ENCODE measurements at regions not wholly inside any gene's neighbourhood (a gene's known extent, or its start where the extent isn't known, plus 50 kb on each side); places are given as distances from the start of the nearest gene placed in this dataset.

DNA sequence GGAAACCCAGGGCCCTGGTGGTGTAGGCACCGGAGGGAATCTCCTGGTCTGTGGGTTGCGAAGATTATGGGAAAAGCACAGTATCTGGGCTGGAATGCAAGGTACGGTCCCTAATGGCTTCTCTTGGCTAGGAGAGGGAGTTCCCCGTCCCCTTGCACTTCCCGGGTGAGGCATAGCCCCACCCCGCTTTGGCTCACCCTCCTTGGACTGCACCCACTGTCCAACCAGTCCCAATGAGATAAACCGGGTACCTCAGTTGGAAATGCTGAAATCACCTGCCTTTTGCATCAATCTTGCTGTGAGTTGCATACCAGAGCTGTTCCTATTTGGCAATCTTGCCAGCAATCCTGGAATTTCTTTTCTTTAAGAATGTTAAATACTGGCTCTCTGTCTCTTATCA, 1429.1 kb downstream of the MAT2B start:
- no peak for DNase-seq

DNA sequence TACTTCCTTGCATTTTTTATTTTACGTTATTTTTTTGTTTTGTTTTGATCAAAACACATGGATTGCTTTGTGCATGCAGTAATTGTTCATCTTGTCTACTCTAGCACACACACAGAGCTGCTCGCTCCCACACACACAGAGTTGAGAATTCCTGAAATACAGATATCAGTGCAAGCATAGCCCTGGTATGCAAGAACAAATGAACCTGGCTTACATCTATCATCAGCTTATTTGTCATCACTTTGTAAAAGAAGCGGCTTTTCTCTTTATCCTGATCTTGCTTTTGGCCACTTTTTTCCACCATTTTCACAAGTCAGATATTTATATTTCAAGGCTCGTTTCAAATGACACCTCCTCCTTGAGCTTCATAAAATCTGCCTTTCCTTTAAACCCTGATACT, 1435.7 kb downstream of the MAT2B start:
- DNase-seq = no peak

DNA sequence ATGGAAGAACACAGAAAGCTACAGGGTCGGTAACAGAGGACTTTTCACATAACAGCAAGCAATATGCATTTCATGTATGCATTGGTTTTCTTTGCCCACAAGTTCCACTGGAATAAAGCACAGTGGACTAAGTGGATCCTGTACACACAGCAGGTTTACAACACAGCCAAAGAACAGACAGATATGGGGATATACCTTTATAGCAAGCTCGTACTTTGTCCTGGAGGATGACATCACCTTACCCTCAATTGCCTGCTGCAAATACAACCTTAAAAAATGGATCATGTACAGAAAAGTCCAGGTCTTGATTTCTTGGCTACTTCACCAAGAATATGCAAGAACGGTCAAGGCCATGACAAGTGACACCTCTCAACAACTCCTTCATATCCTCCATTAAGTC, 1445.5 kb downstream of the MAT2B start:
- no peak for DNase-seq

DNA sequence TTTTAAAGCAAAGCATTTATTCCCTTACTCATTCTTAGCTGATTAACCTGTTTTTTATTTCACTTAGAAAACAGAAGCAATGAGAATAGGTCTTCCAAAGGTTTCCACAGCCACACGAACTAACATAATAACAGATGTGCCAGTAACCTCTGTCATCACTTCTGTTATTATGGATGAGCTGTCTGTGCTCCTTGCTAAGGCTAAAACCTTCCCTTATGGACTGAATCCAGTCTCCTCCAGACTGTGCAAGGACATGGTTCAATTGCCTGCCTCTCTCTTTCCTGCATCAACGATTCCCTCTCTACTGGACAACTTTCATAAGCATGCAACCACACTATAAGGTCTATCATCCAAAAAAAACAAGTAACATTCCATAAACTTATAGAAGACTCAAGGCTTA, 1446.2 kb downstream of the MAT2B start:
- no peak for DNase-seq

DNA sequence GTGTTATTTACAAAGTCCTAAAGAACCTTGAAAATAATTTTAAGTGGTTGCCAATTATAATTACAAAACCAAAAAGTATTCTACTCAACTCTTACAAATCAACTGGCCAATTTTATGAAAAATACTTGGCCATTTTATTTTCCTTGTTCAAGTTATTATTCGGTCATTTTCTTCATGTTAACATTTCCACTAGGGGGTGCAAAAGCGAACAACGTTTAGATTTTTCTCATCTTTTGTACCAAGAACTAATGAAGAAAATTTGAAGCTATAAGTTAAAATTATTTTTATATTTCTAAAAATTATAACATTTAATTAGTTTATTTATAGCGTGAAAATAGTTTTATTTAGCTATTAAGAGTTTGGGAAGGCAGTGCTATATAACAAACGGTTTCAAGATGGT, 1453.3 kb downstream of the MAT2B start:
- no peak for DNase-seq

DNA sequence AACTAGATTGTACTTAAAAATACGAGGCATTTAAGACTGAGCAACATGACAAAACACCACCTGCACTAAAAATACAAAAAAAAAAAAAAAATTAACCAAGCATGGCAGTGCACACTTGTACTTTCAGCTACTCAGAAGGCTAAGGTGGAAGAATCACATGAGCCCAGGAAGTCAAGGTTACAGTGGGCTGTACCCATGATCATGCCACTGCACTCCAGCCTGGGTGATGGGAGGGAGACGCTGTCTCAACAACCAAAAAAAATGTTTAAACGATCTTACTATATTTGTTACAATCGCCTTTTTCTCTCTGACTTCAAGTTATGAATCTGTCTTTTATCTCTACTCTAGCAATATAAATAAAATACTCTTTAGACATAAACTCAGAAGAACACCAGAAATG, 1454.3 kb downstream of the MAT2B start:
- no peak for DNase-seq

DNA sequence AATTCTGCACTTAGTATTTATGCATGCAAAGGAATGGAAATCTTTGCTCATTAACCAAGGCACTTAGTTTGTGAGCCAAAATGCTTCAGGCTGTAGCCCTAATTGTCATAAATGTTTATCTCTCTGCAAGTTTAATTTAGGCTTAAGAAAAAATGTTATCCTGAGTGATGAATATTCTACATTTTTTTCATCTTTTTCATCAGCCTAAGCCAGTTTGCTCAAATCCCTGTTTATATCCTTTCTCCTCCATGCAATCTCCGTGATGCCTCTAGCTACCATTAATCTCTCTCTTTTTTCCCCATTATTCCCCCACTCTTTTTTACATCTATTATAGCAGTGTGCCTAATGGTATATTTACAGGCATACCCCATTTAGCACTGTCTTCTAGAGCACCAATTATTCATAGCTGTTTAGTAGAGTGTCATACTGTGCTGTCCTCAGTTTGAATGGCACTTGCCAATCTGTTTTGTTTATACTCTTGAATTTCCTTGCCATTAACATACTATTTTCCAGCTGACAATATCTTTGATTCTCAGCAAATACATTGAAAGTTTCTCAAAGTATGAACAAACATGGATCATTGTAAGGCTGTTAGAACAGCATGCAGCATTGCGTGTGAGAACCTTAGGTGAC, 1457.0 kb downstream of the MAT2B start:
- no peak for DNase-seq

DNA sequence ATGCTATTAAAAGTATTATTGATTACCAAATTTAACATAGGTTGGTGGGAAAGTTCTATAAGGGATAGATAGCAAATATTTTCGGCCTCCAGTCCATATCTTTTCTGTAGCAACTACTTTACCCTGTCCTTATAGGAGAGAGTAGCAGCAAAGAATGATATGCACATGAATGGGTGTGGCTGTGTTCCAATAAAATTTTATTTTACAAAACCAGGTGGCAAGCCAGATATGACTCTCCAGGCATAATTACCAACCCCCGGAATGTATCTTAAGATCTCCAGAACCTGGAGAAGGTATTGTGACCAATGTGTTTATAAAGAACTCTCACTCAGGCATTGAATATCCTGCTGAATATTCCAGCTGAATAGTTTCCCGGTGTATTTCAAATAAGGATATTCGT, 1461.2 kb downstream of the MAT2B start:
- DNase-seq = no peak

DNA sequence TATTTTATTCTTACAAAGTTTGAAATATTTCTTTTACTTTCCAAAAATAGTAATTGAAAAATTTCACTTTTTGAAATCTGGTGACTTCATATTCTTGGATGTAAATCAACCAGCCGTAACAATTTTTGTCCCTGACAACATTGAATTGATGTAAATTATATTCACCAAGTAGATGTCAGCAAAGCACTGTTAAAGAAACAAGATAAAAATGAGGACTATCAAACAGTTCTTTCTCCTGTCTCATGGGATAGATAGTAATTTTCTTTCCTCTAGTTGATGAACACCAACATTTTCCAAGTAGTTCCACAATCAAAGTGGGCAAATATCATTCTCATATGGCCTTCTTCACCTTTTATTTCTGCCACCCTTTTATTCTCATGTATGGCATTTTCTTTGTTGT, 1461.9 kb downstream of the MAT2B start:
- DNase-seq = no peak

DNA sequence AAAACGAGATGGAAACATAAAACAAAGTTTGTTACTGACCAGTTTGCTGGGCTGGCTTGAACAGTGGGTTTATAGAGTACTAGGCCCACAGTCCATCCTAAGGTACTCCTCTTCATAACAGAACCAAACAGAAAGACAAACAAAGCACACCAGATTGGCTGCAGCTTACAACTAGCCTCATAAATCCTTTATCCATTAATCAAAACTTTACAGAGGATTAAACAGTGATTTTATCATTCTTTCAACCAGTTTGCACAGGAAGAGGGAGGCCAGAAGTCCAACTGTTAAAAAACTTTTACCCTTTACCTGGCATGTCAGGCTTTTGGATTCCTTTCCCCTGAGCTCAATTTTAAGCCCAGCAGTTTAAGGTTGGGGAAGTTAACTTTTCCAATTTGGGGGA, 1467.6 kb downstream of the MAT2B start:
- DNase-seq = no peak

DNA sequence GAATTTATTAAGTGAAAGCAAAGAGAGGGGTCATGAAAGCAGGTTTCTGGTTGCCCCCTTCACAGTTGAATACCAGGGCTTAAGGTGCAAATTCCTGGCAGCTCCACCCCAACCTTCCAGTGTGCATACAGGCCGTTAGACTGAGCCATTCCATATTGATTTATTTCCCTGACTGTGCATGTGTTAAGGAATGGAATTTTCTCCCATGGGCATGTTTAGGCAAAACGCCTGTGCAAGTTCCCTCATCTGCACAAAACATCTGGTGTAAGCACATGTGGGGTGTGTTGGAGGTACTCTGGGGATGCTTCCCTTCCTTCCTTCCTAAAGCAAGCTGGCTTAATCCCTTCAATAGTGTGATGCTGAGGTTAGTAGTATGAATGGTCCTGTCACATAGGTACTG, 1470.6 kb downstream of the MAT2B start:
- no peak for DNase-seq

DNA sequence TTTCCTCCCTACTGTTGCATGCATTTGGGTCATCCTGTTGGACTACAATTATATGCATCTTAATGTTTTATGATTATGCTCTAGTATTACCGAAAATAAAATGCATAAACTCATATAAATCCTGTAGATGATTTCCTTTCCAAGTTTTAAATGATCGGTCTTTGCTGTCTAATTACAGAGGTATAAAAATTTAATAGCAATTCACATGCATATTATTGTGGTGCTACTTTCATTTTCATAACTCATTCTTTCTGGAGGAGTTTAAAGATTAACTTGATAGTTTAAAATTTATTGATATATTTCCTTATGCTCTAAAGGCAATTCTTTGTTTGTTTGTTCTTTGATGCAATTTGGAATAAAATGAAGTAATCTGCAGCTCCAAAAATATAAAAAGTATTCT, 1475.1 kb downstream of the MAT2B start:
- DNase-seq = no peak

DNA sequence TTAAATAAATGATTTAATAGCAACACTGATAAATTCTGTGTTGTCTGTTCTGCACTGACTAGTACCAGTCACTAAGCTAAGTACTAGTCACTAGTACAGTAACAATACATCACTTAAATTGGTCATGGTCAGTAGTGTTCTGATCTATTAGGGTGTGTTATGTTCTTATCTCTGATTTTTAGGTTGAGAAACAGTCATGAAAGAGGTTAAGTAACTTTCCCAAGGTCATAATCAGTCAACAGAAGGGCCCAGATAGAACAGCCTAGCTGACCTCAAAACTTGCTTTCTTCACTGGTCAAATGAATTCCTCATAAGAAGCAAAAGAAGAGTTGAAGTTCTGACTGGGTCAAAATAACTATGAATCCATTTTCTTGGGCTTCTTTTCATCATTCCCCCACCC, 1492.7 kb downstream of the MAT2B start:
- no peak for DNase-seq

DNA sequence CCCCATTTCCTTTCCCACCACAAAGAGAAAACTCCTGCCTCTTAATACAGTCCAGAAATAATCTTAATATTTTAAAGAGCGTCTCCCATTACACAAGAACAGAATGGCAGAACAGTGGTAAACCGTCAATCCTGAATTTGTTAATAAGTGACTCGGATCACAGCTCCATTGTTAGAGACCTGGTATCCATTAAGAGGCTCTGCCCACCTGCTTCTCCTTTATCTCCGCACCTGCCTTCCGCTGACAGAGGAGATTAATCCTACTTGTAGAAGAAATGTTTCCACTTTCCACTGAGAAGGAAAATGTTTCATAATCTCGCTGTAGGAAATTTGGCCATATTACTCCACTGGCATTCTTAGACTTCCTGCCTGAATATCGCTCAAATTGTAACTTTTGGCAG, 1493.2 kb downstream of the MAT2B start:
- no peak for DNase-seq

DNA sequence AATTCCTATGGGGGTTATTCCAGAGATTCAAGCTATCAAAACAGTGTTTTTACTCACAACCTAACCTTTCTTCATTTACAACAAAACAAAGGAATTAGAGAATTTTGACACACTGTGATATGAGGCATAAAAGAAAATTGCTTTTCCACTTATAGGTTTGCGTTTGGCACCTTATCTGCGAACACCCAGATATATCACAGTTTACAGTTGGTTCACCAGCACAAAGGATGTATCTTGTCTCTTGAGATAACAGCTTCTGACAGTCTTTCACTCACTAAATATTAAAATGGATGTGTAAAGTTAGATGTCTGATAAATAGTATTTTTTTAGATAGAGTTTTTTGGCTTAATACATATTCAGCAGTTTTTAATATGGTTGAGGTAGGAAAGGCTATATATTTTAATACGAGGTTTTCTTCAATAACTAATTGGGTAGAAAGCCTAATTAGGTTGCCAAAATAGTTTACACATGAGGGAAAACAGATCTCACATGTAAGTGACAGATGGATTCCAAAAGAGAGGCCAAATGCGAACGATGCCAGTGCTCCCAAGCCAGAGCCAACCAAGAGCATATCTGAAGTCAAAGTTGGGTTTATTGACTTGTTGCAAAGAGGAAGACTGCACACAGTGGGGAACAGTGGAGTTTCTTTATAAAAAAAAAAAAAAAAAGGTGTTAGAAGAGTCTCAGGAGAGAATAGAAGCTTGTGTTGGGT, 1495.2 kb downstream of the MAT2B start:
- no peak for DNase-seq

DNA sequence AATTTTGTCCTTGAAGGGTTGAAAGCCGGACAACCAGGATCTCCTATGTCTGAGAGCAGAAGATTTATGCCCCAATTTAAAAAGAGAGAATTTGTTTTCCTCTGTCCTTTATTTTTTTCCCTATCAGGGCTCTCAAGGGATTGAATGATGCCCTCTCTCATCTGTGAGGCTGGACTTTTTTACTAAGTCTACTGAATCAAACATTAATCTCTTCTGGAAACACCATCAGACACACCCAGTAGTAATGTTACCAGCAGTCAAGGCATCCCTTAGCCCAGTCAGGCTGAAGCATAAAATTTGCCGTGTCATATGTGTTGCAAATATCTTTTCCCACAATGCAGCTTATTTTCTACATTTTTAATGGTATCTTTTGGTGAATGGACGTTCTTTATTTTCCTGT, 1497.9 kb downstream of the MAT2B start:
- DNase-seq = no peak

DNA sequence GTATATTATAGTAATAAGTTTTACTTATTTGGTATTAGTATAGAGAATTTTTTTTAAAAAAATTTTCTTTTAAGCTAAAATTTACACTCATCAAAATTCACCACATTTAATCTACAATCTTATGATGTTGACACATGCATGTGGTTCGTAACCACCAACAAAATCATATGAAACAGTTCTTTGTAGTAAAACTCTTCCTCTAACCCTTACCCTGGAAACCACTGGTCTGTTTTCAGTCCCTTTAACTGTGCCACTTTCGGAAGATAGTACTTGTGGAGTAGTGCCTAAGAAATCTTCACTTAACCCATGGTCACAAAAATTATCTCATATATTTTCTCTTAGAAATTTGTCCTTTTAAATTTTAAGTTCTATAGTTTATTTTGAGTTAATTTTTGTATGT, 1498.8 kb downstream of the MAT2B start:
- no peak for DNase-seq

DNA sequence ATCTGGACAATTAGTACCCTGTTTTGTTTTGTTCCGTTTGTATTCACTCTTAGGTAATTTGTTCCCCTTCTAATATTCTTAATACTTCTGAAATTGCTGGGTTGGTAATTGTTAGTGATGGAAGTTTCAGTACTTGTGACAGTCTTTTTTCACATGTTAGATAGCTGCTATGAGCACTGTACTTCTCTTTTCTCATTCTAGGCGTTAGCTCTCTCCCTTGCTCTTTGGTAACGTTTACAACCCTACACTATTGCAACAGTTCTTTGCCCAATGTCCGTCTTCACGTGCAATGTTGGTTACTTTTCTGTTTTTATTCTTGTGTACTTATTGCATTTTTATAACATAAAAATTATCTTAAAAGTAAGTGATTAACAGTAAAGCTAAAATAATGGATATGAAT, 1509.0 kb downstream of the MAT2B start:
- no peak for DNase-seq

DNA sequence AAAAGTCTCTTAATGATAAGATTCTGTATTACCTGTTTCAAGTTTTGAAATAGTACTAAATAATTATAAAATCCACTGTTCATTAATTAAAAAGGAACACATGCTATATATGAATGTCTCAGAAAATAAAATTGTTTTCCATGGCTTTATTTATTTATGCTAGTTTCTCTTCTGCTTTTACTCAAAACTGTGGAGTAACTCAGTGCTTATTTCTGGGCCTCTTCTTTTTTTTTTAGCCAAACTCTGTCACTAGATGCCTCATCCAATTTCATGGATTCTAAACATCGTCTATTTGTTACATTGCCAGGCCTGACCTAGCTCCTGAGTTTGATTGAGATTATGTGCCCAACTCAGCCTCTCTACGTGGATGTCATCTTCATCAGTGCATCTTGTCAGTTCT, 1509.7 kb downstream of the MAT2B start:
- DNase-seq = no peak

DNA sequence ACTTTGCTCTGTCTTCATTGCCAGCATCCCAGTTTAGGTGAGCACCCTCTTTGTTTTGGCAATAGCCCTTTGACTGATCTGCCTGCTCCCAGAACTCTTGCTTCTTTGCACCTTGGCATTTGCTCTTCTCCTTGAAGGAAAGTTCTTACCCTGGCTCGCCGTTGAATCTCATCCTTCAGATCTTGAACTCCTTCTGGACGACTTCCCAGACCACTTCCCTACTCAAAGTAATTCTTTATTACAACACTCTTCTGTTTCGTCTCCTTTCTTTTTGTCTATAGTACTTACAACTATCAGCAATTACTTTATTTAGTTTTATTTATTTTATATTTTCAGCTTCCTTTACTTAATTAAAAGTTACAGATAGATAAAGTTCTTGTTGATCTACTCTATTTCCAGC, 1510.1 kb downstream of the MAT2B start:
- no peak for DNase-seq

DNA sequence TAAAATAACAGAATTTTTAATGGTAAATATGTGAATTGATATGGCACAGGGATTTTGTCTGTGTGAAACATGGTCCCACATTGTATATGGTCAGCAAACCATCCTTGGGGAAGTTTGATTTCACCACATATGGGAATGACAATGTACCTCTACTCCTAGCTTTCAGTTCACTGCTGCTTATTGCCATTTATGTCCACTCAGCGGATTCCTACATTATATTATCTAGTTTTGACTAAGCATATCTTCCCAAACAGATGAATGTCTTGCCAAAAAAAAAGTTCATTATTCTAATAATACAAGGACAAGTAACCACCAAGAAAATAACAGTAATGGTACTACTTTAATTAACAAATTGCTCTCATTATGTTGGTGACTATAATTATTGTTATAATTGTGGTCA, 1521.6 kb downstream of the MAT2B start:
- no peak for DNase-seq

DNA sequence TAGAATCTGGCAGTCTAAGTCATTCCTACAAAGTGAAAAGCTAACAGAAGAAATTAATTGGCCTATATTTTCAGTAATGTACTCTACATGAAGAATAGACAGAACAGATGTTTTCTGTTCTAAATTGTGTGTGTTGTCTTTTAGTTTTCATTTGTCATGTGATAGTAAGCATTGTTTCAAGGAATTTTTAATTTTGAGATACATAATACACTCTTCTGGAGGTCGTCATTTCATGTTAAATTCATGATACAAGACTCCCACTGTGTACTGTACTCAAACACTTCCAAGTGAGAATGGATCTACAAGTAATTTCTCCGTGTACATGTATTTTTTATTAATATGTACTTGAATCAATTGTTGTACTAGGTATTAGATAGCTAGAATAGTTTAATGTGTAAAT, 1522.9 kb downstream of the MAT2B start:
- DNase-seq = no peak

DNA sequence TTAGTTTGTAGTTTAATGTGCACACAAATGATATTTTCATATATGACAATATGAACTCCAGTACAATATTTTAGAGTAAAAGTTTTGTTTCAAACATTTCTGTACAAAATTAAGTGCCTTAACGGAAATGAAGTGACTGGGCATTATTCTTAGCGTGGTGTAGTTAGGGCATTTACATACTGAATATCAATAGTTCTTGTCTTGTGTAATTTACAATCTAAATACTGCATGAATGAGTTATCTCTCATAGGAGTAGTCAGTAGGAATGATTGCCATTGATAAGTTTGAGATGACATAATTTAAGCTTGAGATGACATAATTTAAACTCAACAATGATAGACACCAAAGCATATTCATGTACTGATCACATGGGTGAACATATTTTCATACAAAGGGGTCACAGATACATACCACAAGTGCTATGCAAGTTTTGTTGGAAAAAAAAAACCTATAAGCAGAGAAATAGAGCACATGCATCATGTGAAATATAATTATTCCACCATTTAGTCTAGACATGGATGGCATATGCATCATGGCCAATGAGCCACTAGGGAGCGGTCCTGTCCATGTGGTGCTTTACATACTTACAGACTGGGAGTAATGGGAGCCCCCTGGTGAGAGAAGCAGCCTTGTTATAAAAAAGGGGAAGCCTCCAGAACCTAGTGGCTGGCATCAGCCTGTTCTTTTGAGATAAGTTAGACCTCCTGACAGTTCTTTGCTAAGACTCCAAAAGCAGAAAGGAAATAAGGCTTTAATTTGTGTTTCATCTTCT, 1523.9 kb downstream of the MAT2B start:
- DNase-seq = no peak

DNA sequence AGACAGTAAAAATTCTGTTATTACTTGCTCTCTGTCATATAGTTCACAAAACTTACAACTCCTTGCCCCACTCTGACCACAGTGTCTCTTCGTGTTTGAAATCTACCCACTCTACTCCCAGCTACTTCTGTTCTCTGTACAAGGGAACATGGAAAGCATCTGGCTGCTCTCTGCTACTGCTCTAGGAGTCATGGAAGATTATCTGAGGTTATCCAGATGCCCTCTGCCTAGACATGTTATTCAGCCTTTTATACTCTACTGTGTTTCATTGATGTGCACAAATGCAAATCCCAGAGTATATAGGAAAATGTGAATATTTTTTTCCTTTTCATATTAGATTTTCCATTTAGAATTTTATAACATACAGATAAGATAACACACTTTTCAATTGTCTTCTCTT, 1525.6 kb downstream of the MAT2B start:
- DNase-seq = no peak

Data from CD4-positive, alpha-beta T cell treated with Interleukin-4 for 4 hours (primary cell).